ENCODE measurements at regions not wholly inside any gene's neighbourhood (a gene's known extent, or its start where the extent isn't known, plus 50 kb on each side); places are given as distances from the start of the nearest gene placed in this dataset.

GRCh38 chr3:13689373-13690260, 140.7 kb downstream of the FBLN2 start:
- Mint-ChIP-seq H3K27me3 (no peaks in the 10 kb centered on the region), H3K27ac (no peak overlapping the region), H3K9me3 (no peaks in the 10 kb centered on the region), H3K4me1 (ENCODE audit: low read depth) (no peaks in the 10 kb centered on the region), H3K36me3 (ENCODE audit: low read depth) (no peaks in the 10 kb centered on the region), H3K4me3 (no peak overlapping the region)
- Histone ChIP-seq H3K27me3 (ENCODE audit: control insufficient read depth in 1 of 2, insufficient read depth in 2 of 2, low read length in 2 of 2) (no peaks in the 10 kb centered on the region), H3K36me3 (ENCODE audit: insufficient read depth, low read length) (no peaks in the 10 kb centered on the region), H3K9me3 (ENCODE audit: control insufficient read depth in 1 of 2, insufficient read depth in 1 of 2, low read length in 2 of 2) (peaks cover 0 to 6% of the 10 kb centered on the region in 2 experiments), H3K4me3 (ENCODE audit: low read length) (no peak overlapping the region), H3K4me1 (ENCODE audit: insufficient read depth, low read length) (no peaks in the 10 kb centered on the region), H3K27ac (ENCODE audit: low read depth in 1 of 2, low read length in 2 of 2) (no peak overlapping the region)
- no peak for TF ChIP-seq CTCF (IDR thresholded peaks at IDR 0.05)
- DNase-seq, result no peak
- ChIA-PET POLR2A (no interaction called here), CTCF (no interaction called here)
- ATAC-seq (ENCODE audit: poor library complexity), result no peak
- intact Hi-C loops (cut with DNase I, micrococcal nuclease), result no loop called here

- Histone ChIP-seq H3K4me3 (ENCODE audit: low read length) (no peak overlapping the region), H3K36me3 (ENCODE audit: insufficient read depth, low read length) (no peaks in the 10 kb centered on the region), H3K9me3 (ENCODE audit: control insufficient read depth in 1 of 2, insufficient read depth in 1 of 2, low read length in 2 of 2) (peaks cover 0 to 6% of the 10 kb centered on the region in 2 experiments), H3K4me1 (ENCODE audit: insufficient read depth, low read length) (no peaks in the 10 kb centered on the region), H3K27ac (ENCODE audit: low read depth in 1 of 2, low read length in 2 of 2) (no peak overlapping the region), H3K27me3 (ENCODE audit: control insufficient read depth in 1 of 2, insufficient read depth in 2 of 2, low read length in 2 of 2) (no peaks in the 10 kb centered on the region)
- DNase-seq (no peak), ATAC-seq (ENCODE audit: poor library complexity) (no peak)
- H3K9me3 Mint-ChIP-seq, result no peaks in the 10 kb centered on the region
- TF ChIP-seq CTCF (IDR thresholded peaks at IDR 0.05), result no peak
- intact Hi-C loops (cut with DNase I, micrococcal nuclease), result no loop called here
- POLR2A ChIA-PET, result no interaction called here
- H3K27me3 Mint-ChIP-seq, result no peaks in the 10 kb centered on the region
- no peak overlapping the region for H3K27ac Mint-ChIP-seq
- H3K4me3 Mint-ChIP-seq, result no peak overlapping the region
- H3K36me3 Mint-ChIP-seq (ENCODE audit: low read depth), result no peaks in the 10 kb centered on the region
- CTCF ChIA-PET, result no interaction called here
- H3K4me1 Mint-ChIP-seq (ENCODE audit: low read depth), result no peaks in the 10 kb centered on the region
These were observed 139.9 kb downstream of the FBLN2 start for GRCh38 chr3:13688824-13689223.

- Mint-ChIP-seq H3K27ac (no peak overlapping the region), H3K27me3 (no peaks in the 10 kb centered on the region), H3K4me3 (no peak overlapping the region), H3K9me3 (no peaks in the 10 kb centered on the region), H3K4me1 (ENCODE audit: low read depth) (no peaks in the 10 kb centered on the region), H3K36me3 (ENCODE audit: low read depth) (no peaks in the 10 kb centered on the region)
- ChIA-PET POLR2A (no interaction called here), CTCF (no interaction called here)
- Histone ChIP-seq H3K4me1 (ENCODE audit: insufficient read depth, low read length) (no peaks in the 10 kb centered on the region), H3K4me3 (ENCODE audit: low read length) (no peak overlapping the region), H3K36me3 (ENCODE audit: insufficient read depth, low read length) (no peaks in the 10 kb centered on the region), H3K27ac (ENCODE audit: low read depth in 1 of 2, low read length in 2 of 2) (no peak overlapping the region), H3K27me3 (ENCODE audit: control insufficient read depth in 1 of 2, insufficient read depth in 2 of 2, low read length in 2 of 2) (no peaks in the 10 kb centered on the region), H3K9me3 (ENCODE audit: control insufficient read depth in 1 of 2, insufficient read depth in 1 of 2, low read length in 2 of 2) (peaks cover 0 to 6% of the 10 kb centered on the region in 2 experiments)
- TF ChIP-seq CTCF (IDR thresholded peaks at IDR 0.05), result no peak
- DNase-seq (no peak), ATAC-seq (ENCODE audit: poor library complexity) (no peak)
- intact Hi-C loops (cut with DNase I, micrococcal nuclease), result no loop called here
These were observed 139.1 kb downstream of the FBLN2 start for GRCh38 chr3:13688034-13688433.
